NT2/D1 (cell line): ENCODE measurements at regions not wholly inside any gene's neighbourhood (a gene's known extent, or its start where the extent isn't known, plus 50 kb on each side); places are given as distances from the start of the nearest gene placed in this dataset.

Source experiments
- SUZ12 ChIP-seq: IDR thresholded peaks from 2 replicates; pipeline ENCODE4 v1.6.1; 2011; ENCODE audit not compliant: insufficient read length, insufficient read depth; ENCODE audit errors: extremely low read depth
- YY1 ChIP-seq: IDR thresholded peaks from 2 replicates; pipeline ENCODE4 v1.6.1; 2011; ENCODE audit not compliant: insufficient read length, insufficient read depth

GRCh38 chr10:31124852-31125251 lies 93.2 kb upstream of the ZNF438 start:
- TF ChIP-seq YY1 (no peak), SUZ12 (no peak)
